ENCODE measurements at regions not wholly inside any gene's neighbourhood (a gene's known extent, or its start where the extent isn't known, plus 50 kb on each side); places are given as distances from the start of the nearest gene placed in this dataset.

GRCh38 chr13:107874456-107874855, 340.9 kb downstream of the LIG4 start:
- no peak for DNase-seq (ENCODE audit: low read depth, low spot score)
- H3K4me3 ChIP-seq (replicated peaks in 1 of 2; ENCODE audit: low read depth in 1 of 2, low read length in 2 of 2): no peak overlapping the region
- H3K36me3 ChIP-seq (ENCODE audit: control insufficient read depth in 1 of 2, insufficient read depth in 2 of 2, low read length in 2 of 2): no peaks in the 10 kb centered on the region
- H3K4me2 ChIP-seq (ENCODE audit: low read length): no peak overlapping the region
- CTCF ChIA-PET: no interaction called here
- no peak for TF ChIP-seq MAX (IDR thresholded peaks at IDR 0.05)
- no peak overlapping the region for H2AFZ ChIP-seq (ENCODE audit: low read depth, low read length, poor library complexity, severe bottlenecking)
- RAD21 ChIA-PET (ENCODE audit: low non-redundant PET in 1 of 2, low total read pairs in 2 of 2, uncharacterized antibody in 2 of 2, unreplicated experiment in 2 of 2): no interaction called here
- H3K27ac ChIP-seq (ENCODE audit: low read depth, low read length): no peak overlapping the region
- H3K4me1 ChIP-seq (ENCODE audit: control insufficient read depth in 1 of 2, insufficient read depth in 2 of 2, low read length in 2 of 2): no peaks in the 10 kb centered on the region
- no peaks in the 10 kb centered on the region for H3K9me2 ChIP-seq (ENCODE audit: insufficient read depth)
- POLR2A ChIA-PET: no interaction called here
- no peaks in the 10 kb centered on the region for H3K79me2 ChIP-seq (ENCODE audit: insufficient read depth, low read length)
- intact Hi-C loops (cut with micrococcal nuclease): no loop called here
- BruUV-seq (replicated peaks): no TSS peak
- H4K20me1 ChIP-seq (ENCODE audit: insufficient read depth): no peaks in the 10 kb centered on the region
- H3K9ac ChIP-seq (ENCODE audit: low read length): no peak overlapping the region
- peaks cover 0 to 9% of the 10 kb centered on the region in 2 experiments; a peak in 2 of 4 replicates for H3K9me3 ChIP-seq (ENCODE audit: control insufficient read depth in 1 of 2, insufficient read depth in 1 of 2, low read depth in 1 of 2, low read length in 2 of 2)
- no peak for ATAC-seq
- no peaks in the 10 kb centered on the region for H3K27me3 ChIP-seq (ENCODE audit: insufficient read depth, low read length)

- intact Hi-C loops (cut with micrococcal nuclease): no loop called here
- no peak overlapping the region for H2AFZ ChIP-seq (ENCODE audit: low read depth, low read length, poor library complexity, severe bottlenecking)
- ATAC-seq (no peak), DNase-seq (ENCODE audit: low read depth, low spot score) (no peak)
- POLR2A ChIA-PET: no interaction called here
- H3K27ac ChIP-seq (ENCODE audit: low read depth, low read length): no peak overlapping the region
- no TSS peak for BruUV-seq (replicated peaks)
- no peaks in the 10 kb centered on the region for H3K27me3 ChIP-seq (ENCODE audit: insufficient read depth, low read length)
- peaks cover 0 to 12% of the 10 kb centered on the region in 2 experiments; a peak in 2 of 4 replicates for H3K9me3 ChIP-seq (ENCODE audit: control insufficient read depth in 1 of 2, insufficient read depth in 1 of 2, low read depth in 1 of 2, low read length in 2 of 2)
- no peaks in the 10 kb centered on the region for H3K36me3 ChIP-seq (ENCODE audit: control insufficient read depth in 1 of 2, insufficient read depth in 2 of 2, low read length in 2 of 2)
- H4K20me1 ChIP-seq (ENCODE audit: insufficient read depth): no peaks in the 10 kb centered on the region
- H3K79me2 ChIP-seq (ENCODE audit: insufficient read depth, low read length): no peaks in the 10 kb centered on the region
- H3K9ac ChIP-seq (ENCODE audit: low read length): no peak overlapping the region
- H3K4me3 ChIP-seq (replicated peaks in 1 of 2; ENCODE audit: low read depth in 1 of 2, low read length in 2 of 2): no peak overlapping the region
- TF ChIP-seq, protein P1, sequence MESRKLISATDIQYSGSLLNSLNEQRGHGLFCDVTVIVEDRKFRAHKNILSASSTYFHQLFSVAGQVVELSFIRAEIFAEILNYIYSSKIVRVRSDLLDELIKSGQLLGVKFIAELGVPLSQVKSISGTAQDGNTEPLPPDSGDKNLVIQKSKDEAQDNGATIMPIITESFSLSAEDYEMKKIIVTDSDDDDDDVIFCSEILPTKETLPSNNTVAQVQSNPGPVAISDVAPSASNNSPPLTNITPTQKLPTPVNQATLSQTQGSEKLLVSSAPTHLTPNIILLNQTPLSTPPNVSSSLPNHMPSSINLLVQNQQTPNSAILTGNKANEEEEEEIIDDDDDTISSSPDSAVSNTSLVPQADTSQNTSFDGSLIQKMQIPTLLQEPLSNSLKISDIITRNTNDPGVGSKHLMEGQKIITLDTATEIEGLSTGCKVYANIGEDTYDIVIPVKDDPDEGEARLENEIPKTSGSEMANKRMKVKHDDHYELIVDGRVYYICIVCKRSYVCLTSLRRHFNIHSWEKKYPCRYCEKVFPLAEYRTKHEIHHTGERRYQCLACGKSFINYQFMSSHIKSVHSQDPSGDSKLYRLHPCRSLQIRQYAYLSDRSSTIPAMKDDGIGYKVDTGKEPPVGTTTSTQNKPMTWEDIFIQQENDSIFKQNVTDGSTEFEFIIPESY (IDR thresholded peaks at IDR 0.05; ENCODE audit: extremely low read depth, insufficient replicate concordance, low read length): no peak
- CTCF ChIA-PET: no interaction called here
- RAD21 ChIA-PET (ENCODE audit: low non-redundant PET in 1 of 2, low total read pairs in 2 of 2, uncharacterized antibody in 2 of 2, unreplicated experiment in 2 of 2): no interaction called here
- H3K4me2 ChIP-seq (ENCODE audit: low read length): no peak overlapping the region
- no peaks in the 10 kb centered on the region for H3K4me1 ChIP-seq (ENCODE audit: control insufficient read depth in 1 of 2, insufficient read depth in 2 of 2, low read length in 2 of 2)
- no peaks in the 10 kb centered on the region for H3K9me2 ChIP-seq (ENCODE audit: insufficient read depth)
Observed at GRCh38 chr13:107873926-107874325, 341.4 kb downstream of the LIG4 start.
